Right lobe of liver (tissue), 4 donors: ENCODE measurements at regions not wholly inside any gene's neighbourhood (a gene's known extent, or its start where the extent isn't known, plus 50 kb on each side); places are given as distances from the start of the nearest gene placed in this dataset.

ENCODE experiments used
- CTCF ChIP-seq, 4 donors: fragments of 200-600 bp in 3 of 4; fragments of 450-650 bp in 1 of 4; IDR thresholded peaks; one replicate each; pipeline versions ENCODE4 v1.5.1 to v1.8.0; 2016 to 2022; ENCODE audit warnings: antibody characterized with exemption in 4 of 4, mild to moderate bottlenecking in 2 of 4
- POLR2A ChIP-seq: fragments of 450-650 bp; IDR thresholded peaks from one replicate; pipeline ENCODE4 v1.6.1; 2017; ENCODE audit warnings: antibody characterized with exemption, mild to moderate bottlenecking
- donor health status: DM: no; HTN: no; CAD: no.
- donor health status: DM: no; HTN: no; CAD: no.
- donor health status: DM: no; HTN: yes; CAD: no.

GRCh38 chr3:78221300-78221699 lies 1181.4 kb downstream of the ROBO2 start:
- TF ChIP-seq CTCF (IDR thresholded peaks at IDR 0.05) (no peak), POLR2A (no peak)
